WTC11 (cell line): ENCODE measurements at regions not wholly inside any gene's neighbourhood (a gene's known extent, or its start where the extent isn't known, plus 50 kb on each side); places are given as distances from the start of the nearest gene placed in this dataset.

Experiments
- ATF1 ChIP-seq: sonication (generic); formaldehyde crosslinking; IDR thresholded peaks from 2 replicates; pipeline ENCODE4 v1.8.1; 2023; ENCODE audit warnings: mild to moderate bottlenecking, moderate library complexity, missing genetic modification reagents
- CTCF ChIP-seq: fragments of 200-600 bp; IDR thresholded peaks from 2 replicates; pipeline ENCODE4 v1.8.0; 2022; ENCODE audit warnings: antibody characterized with exemption
- ETV6 ChIP-seq: sonication (generic); formaldehyde crosslinking; IDR thresholded peaks from 2 replicates; pipeline ENCODE4 v1.8.1; 2022; ENCODE audit warnings: mild to moderate bottlenecking, missing genetic modification reagents
- NFE2L1 ChIP-seq: sonication (generic); formaldehyde crosslinking; IDR thresholded peaks from 2 replicates; pipeline ENCODE4 v1.8.1; 2023; ENCODE audit warnings: missing genetic modification reagents
- NR3C1 ChIP-seq: sonication (generic); formaldehyde crosslinking; conservative IDR thresholded peaks from 2 replicates; pipeline ENCODE4 v1.8.1; 2023; ENCODE audit warnings: low read depth, mild to moderate bottlenecking, missing genetic modification reagents
- TF ChIP-seq, protein P1 (sequence below): fragments of 250-450 bp; sonication (Bioruptor Pico); IDR thresholded peaks from 2 replicates; pipeline ENCODE4 v1.8.0; 2021; ENCODE audit warnings: mild to moderate bottlenecking
- TF ChIP-seq, protein P2 (sequence below): sonication (generic); formaldehyde crosslinking; IDR thresholded peaks from 2 replicates; pipeline ENCODE4 v1.8.1; 2022; ENCODE audit warnings: mild to moderate bottlenecking, missing genetic modification reagents, moderate library complexity, borderline replicate concordance

DNA sequence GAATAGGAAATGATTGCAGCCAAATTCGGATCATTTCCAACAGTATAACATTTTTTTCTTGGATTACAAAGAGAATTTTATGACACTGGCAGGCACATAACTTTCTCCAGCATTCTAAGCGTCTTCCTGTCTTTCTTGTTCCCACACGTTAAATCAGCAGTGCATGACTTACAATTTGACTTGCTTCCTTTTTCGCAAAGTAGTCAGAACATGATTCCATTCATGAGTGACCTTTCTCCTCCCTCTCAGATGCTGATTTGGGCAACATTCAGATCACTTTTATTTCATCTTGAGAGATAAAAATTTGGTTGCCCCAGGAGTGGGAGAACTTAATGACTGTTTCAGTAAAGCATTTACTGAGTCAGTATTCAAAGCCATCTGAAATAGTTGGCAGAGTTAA, 858.7 kb upstream of the ACVR2A start:
- TF ChIP-seq ATF1 (no peak), CTCF (no peak), ETV6 (no peak), NFE2L1 (CRISPR knock-in tag) (no peak), NR3C1 (no peak)
- TF ChIP-seq, protein P1, sequence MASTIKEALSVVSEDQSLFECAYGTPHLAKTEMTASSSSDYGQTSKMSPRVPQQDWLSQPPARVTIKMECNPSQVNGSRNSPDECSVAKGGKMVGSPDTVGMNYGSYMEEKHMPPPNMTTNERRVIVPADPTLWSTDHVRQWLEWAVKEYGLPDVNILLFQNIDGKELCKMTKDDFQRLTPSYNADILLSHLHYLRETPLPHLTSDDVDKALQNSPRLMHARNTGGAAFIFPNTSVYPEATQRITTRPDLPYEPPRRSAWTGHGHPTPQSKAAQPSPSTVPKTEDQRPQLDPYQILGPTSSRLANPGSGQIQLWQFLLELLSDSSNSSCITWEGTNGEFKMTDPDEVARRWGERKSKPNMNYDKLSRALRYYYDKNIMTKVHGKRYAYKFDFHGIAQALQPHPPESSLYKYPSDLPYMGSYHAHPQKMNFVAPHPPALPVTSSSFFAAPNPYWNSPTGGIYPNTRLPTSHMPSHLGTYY = no peak
- TF ChIP-seq, protein P2, sequence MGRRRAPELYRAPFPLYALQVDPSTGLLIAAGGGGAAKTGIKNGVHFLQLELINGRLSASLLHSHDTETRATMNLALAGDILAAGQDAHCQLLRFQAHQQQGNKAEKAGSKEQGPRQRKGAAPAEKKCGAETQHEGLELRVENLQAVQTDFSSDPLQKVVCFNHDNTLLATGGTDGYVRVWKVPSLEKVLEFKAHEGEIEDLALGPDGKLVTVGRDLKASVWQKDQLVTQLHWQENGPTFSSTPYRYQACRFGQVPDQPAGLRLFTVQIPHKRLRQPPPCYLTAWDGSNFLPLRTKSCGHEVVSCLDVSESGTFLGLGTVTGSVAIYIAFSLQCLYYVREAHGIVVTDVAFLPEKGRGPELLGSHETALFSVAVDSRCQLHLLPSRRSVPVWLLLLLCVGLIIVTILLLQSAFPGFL (CRISPR knock-in tag) = no peak
